Endothelial cell of umbilical vein (primary cell): ENCODE measurements at regions not wholly inside any gene's neighbourhood (a gene's known extent, or its start where the extent isn't known, plus 50 kb on each side); places are given as distances from the start of the nearest gene placed in this dataset.

ENCODE experiments used
- CTCF ChIP-seq, 2 donors: IDR thresholded peaks; 1 replicate in 1 of 2; 2 replicates in 1 of 2; pipeline ENCODE4 v1.5.1; 2011; ENCODE audit warnings: low read length in 2 of 2, mild to moderate bottlenecking in 2 of 2, moderate library complexity in 2 of 2, control low read depth in 1 of 2, inconsistent platforms in 1 of 2, low read depth in 1 of 2; ENCODE audit not compliant: insufficient read depth in 1 of 2; ENCODE audit errors: extremely low read depth in 1 of 2
- EZH2 ChIP-seq: IDR thresholded peaks from 2 replicates; pipeline ENCODE4 v1.6.1; 2012; ENCODE audit warnings: borderline replicate concordance, low read depth, mild to moderate bottlenecking, moderate library complexity, low read length, inconsistent platforms; ENCODE audit not compliant: severe bottlenecking
- FOS ChIP-seq: IDR thresholded peaks from 2 replicates; pipeline ENCODE4 v1.6.1; 2011; ENCODE audit warnings: mild to moderate bottlenecking, low read length, moderate library complexity, borderline replicate concordance; ENCODE audit not compliant: insufficient read depth
- GATA2 ChIP-seq: IDR thresholded peaks from 2 replicates; pipeline ENCODE4 v1.7.0; 2011; ENCODE audit warnings: low read depth, mild to moderate bottlenecking, moderate library complexity, mixed read lengths, low read length; ENCODE audit not compliant: insufficient read length, insufficient read depth
- JUN ChIP-seq: IDR thresholded peaks from 2 replicates; pipeline ENCODE4 v1.6.1; 2011; ENCODE audit warnings: borderline replicate concordance, low read depth; ENCODE audit not compliant: insufficient read length, insufficient read depth
- MAX ChIP-seq: IDR thresholded peaks from 2 replicates; pipeline ENCODE4 v1.6.1; 2011; ENCODE audit not compliant: insufficient read depth, insufficient read length
- MYC ChIP-seq: IDR thresholded peaks from one replicate; pipeline ENCODE4 v1.6.1; 2011; ENCODE audit warnings: mild to moderate bottlenecking, low read depth, low read length
- POLR2A ChIP-seq: IDR thresholded peaks from 2 replicates; pipeline ENCODE4 v1.6.1; 2012; ENCODE audit warnings: low read depth, mild to moderate bottlenecking, control low read depth, low read length
- POLR2AphosphoS5 ChIP-seq: IDR thresholded peaks from 2 replicates; pipeline ENCODE4 v1.6.1; 2012; ENCODE audit warnings: low read depth, mild to moderate bottlenecking, control low read depth, low read length, moderate library complexity; ENCODE audit not compliant: insufficient read depth

GRCh38 chr11:116412118-116412889 is 360.5 kb downstream of the BUD13 start:
- TF ChIP-seq JUN (no peak), CTCF (IDR thresholded peaks at IDR 0.05; ENCODE audit: extremely low read depth in 1 of 2, insufficient read depth in 1 of 2, low read depth in 1 of 2, low read length in 2 of 2) (no peak), POLR2A (no peak), MYC (no peak), POLR2AphosphoS5 (no peak), EZH2 (no peak), MAX (no peak), GATA2 (no peak), FOS (no peak)
